AG09319 (cell line): ENCODE measurements at regions not wholly inside any gene's neighbourhood (a gene's known extent, or its start where the extent isn't known, plus 50 kb on each side); places are given as distances from the start of the nearest gene placed in this dataset.

Source experiments
- DNase-seq: peaks from one replicate; pipeline ENCODE4 v3.0.0-alpha.2; 2010; ENCODE audit warnings: low read depth; ENCODE audit errors: extremely low read depth
- CTCF ChIP-seq: IDR thresholded peaks from 2 replicates; pipeline ENCODE4 v1.5.1; 2011; ENCODE audit warnings: low read depth, mild to moderate bottlenecking, inconsistent platforms, low read length, moderate library complexity

- no peak for TF ChIP-seq CTCF
- DNase-seq, result no peak
Measured at GRCh38 chr19:29268721-29269393, 55.9 kb upstream of the UQCRFS1 start.

GRCh38 chr19:29269641-29270040, 56.7 kb upstream of the UQCRFS1 start:
- DNase-seq, result no peak
- TF ChIP-seq CTCF, result no peak

GRCh38 chr19:29271341-29271740, 58.4 kb upstream of the UQCRFS1 start:
- DNase-seq, result no peak
- no peak for TF ChIP-seq CTCF

GRCh38 chr19:29271911-29272310, 59.0 kb upstream of the UQCRFS1 start:
- no peak for TF ChIP-seq CTCF
- DNase-seq, result no peak

- no peak for TF ChIP-seq CTCF
- no peak for DNase-seq
Measured at GRCh38 chr19:29273000-29273640, 60.2 kb upstream of the UQCRFS1 start.

- no peak for DNase-seq
Measured at GRCh38 chr19:29275266-29275665, 62.3 kb upstream of the UQCRFS1 start.

More at GRCh38 chr19:29275266-29275665, 62.3 kb upstream of the UQCRFS1 start:
- TF ChIP-seq CTCF, result no peak
